IPS-18a (cell line): ENCODE measurements at regions not wholly inside any gene's neighbourhood (a gene's known extent, or its start where the extent isn't known, plus 50 kb on each side); places are given as distances from the start of the nearest gene placed in this dataset.
"Not testable (repeated sequence)": the region's sequence is repeated elsewhere in the genome, so short reads cannot be mapped to it uniquely, and the experiment has no call there.

Source experiments
- H3K27ac ChIP-seq: one replicate; pipeline ENCODE4 v1.5.1; 2013; ENCODE audit warnings: low read length
- H3K27me3 ChIP-seq: one replicate; pipeline ENCODE4 v1.6.1; 2013; ENCODE audit warnings: mild to moderate bottlenecking, low read length; ENCODE audit not compliant: control insufficient read depth, insufficient read depth
- H3K36me3 ChIP-seq: one replicate; pipeline ENCODE4 v1.6.1; 2013; ENCODE audit warnings: low read depth, low read length; ENCODE audit not compliant: control insufficient read depth
- H3K4me1 ChIP-seq: one replicate; pipeline ENCODE4 v1.6.1; 2013; ENCODE audit warnings: low read depth, low read length; ENCODE audit not compliant: control insufficient read depth
- H3K4me3 ChIP-seq: one replicate; pipeline ENCODE4 v1.5.1; 2013; ENCODE audit warnings: low read length
- H3K9ac ChIP-seq: one replicate; pipeline ENCODE4 v1.6.1; 2013; ENCODE audit warnings: mild to moderate bottlenecking, low read length, moderate library complexity
- H3K9me3 ChIP-seq: one replicate; pipeline ENCODE4 v1.6.1; 2013; ENCODE audit warnings: low read depth, low read length; ENCODE audit not compliant: control insufficient read depth

- no peaks in the 10 kb centered on the region for H3K4me1 ChIP-seq
- no peaks in the 10 kb centered on the region for H3K27me3 ChIP-seq
- no peaks in the 10 kb centered on the region for H3K9me3 ChIP-seq
- H3K9ac ChIP-seq: no peak overlapping the region
- no peak overlapping the region for H3K27ac ChIP-seq
- no peaks in the 10 kb centered on the region for H3K36me3 ChIP-seq
- no peak overlapping the region for H3K4me3 ChIP-seq
These were observed 110.2 kb upstream of the EGFLAM start for GRCh38 chr5:38148021-38148625.

GRCh38 chr5:38143384-38143783 lies 115.0 kb upstream of the EGFLAM start:
- H3K9ac ChIP-seq: no peak overlapping the region
- H3K36me3 ChIP-seq: no peaks in the 10 kb centered on the region
- H3K4me1 ChIP-seq: no peaks in the 10 kb centered on the region
- no peaks in the 10 kb centered on the region for H3K9me3 ChIP-seq
- no peaks in the 10 kb centered on the region for H3K27me3 ChIP-seq
- H3K4me3 ChIP-seq: no peak overlapping the region
- H3K27ac ChIP-seq: no peak overlapping the region

- H3K27me3 ChIP-seq: no peaks in the 10 kb centered on the region
- H3K4me1 ChIP-seq: no peaks in the 10 kb centered on the region
- no peaks in the 10 kb centered on the region for H3K36me3 ChIP-seq
- H3K4me3 ChIP-seq: no peak overlapping the region
- no peak overlapping the region for H3K9ac ChIP-seq
- no peaks in the 10 kb centered on the region for H3K9me3 ChIP-seq
- no peak overlapping the region for H3K27ac ChIP-seq
These were observed 116.7 kb upstream of the EGFLAM start for GRCh38 chr5:38141665-38142064.

GRCh38 chr5:38138574-38138973 lies 119.8 kb upstream of the EGFLAM start:
- Histone ChIP-seq H3K27me3 (no peaks in the 10 kb centered on the region), H3K9me3 (no peaks in the 10 kb centered on the region), H3K4me1 (peaks cover 6% of the 10 kb centered on the region), H3K27ac (no peak overlapping the region), H3K4me3 (no peak overlapping the region), H3K36me3 (no peaks in the 10 kb centered on the region), H3K9ac (no peak overlapping the region)

GRCh38 chr5:38135486-38136039 lies 122.8 kb upstream of the EGFLAM start:
- no peaks in the 10 kb centered on the region for H3K27me3 ChIP-seq
- H3K4me1 ChIP-seq: peaks cover 6% of the 10 kb centered on the region
- H3K9ac ChIP-seq: no peak overlapping the region
- H3K36me3 ChIP-seq: no peaks in the 10 kb centered on the region
- H3K9me3 ChIP-seq: no peaks in the 10 kb centered on the region
- H3K27ac ChIP-seq: no peak overlapping the region
- no peak overlapping the region for H3K4me3 ChIP-seq

- no peak overlapping the region for H3K9ac ChIP-seq
- H3K36me3 ChIP-seq: no peaks in the 10 kb centered on the region
- peaks cover 6% of the 10 kb centered on the region for H3K4me1 ChIP-seq
- no peaks in the 10 kb centered on the region for H3K9me3 ChIP-seq
- H3K27me3 ChIP-seq: no peaks in the 10 kb centered on the region
- no peak overlapping the region for H3K4me3 ChIP-seq
- no peak overlapping the region for H3K27ac ChIP-seq
These were observed 123.5 kb upstream of the EGFLAM start for GRCh38 chr5:38134810-38135209.

GRCh38 chr5:38134294-38134693 lies 124.1 kb upstream of the EGFLAM start:
- not testable (repeated sequence) for H3K27me3 ChIP-seq, H3K9ac ChIP-seq, H3K4me1 ChIP-seq, H3K9me3 ChIP-seq, H3K36me3 ChIP-seq, H3K4me3 ChIP-seq, H3K27ac ChIP-seq

- no peak overlapping the region for H3K4me3 ChIP-seq
- H3K36me3 ChIP-seq: no peaks in the 10 kb centered on the region
- H3K9ac ChIP-seq: no peak overlapping the region
- no peaks in the 10 kb centered on the region for H3K27me3 ChIP-seq
- H3K27ac ChIP-seq: no peak overlapping the region
- peaks cover 6% of the 10 kb centered on the region for H3K4me1 ChIP-seq
- H3K9me3 ChIP-seq: no peaks in the 10 kb centered on the region
These were observed 126.7 kb upstream of the EGFLAM start for GRCh38 chr5:38131686-38132085.

GRCh38 chr5:38124321-38124720 lies 134.0 kb upstream of the EGFLAM start:
- H3K9ac ChIP-seq: no peak overlapping the region
- H3K4me3 ChIP-seq: no peak overlapping the region
- H3K36me3 ChIP-seq: no peaks in the 10 kb centered on the region
- H3K27me3 ChIP-seq: no peaks in the 10 kb centered on the region
- H3K27ac ChIP-seq: no peak overlapping the region
- H3K9me3 ChIP-seq: no peaks in the 10 kb centered on the region
- no peaks in the 10 kb centered on the region for H3K4me1 ChIP-seq

GRCh38 chr5:38121420-38121819 lies 136.9 kb upstream of the EGFLAM start:
- no peaks in the 10 kb centered on the region for H3K36me3 ChIP-seq
- H3K4me3 ChIP-seq: no peak overlapping the region
- no peak overlapping the region for H3K27ac ChIP-seq
- H3K9ac ChIP-seq: no peak overlapping the region
- no peaks in the 10 kb centered on the region for H3K4me1 ChIP-seq
- H3K27me3 ChIP-seq: no peaks in the 10 kb centered on the region
- H3K9me3 ChIP-seq: no peaks in the 10 kb centered on the region

- no peaks in the 10 kb centered on the region for H3K27me3 ChIP-seq
- H3K36me3 ChIP-seq: no peaks in the 10 kb centered on the region
- H3K4me1 ChIP-seq: peaks cover 4% of the 10 kb centered on the region
- no peak overlapping the region for H3K9ac ChIP-seq
- H3K4me3 ChIP-seq: no peak overlapping the region
- H3K27ac ChIP-seq: no peak overlapping the region
- no peaks in the 10 kb centered on the region for H3K9me3 ChIP-seq
These were observed 138.5 kb upstream of the EGFLAM start for GRCh38 chr5:38119836-38120235.

GRCh38 chr5:38117784-38118479 lies 140.4 kb upstream of the EGFLAM start:
- H3K36me3 ChIP-seq: no peaks in the 10 kb centered on the region
- H3K27ac ChIP-seq: no peak overlapping the region
- H3K27me3 ChIP-seq: no peaks in the 10 kb centered on the region
- no peak overlapping the region for H3K9ac ChIP-seq
- no peaks in the 10 kb centered on the region for H3K9me3 ChIP-seq
- no peak overlapping the region for H3K4me3 ChIP-seq
- H3K4me1 ChIP-seq: peaks cover 4% of the 10 kb centered on the region
